PC-9 (cell line): ENCODE measurements at regions not wholly inside any gene's neighbourhood (a gene's known extent, or its start where the extent isn't known, plus 50 kb on each side); places are given as distances from the start of the nearest gene placed in this dataset.

Experiments used
- BruUV-seq: library from RNA; stranded (reverse); fragments of 400-500 nt; replicated peaks from 2 replicates; lab custom pipeline; 2021; lab: Mats Ljungman, UMichigan
- CTCF ChIA-PET: fragments of 300-600 bp; sonication (Branson Sonifier 250); formaldehyde crosslinking; loops from one replicate; lab custom pipeline; 2022; ENCODE audit warnings: antibody characterized with exemption; lab: Charles Lee
- POLR2A ChIA-PET: fragments of 300-600 bp; sonication (Branson Sonifier 250); formaldehyde crosslinking; loops from one replicate; lab custom pipeline; 2022; ENCODE audit warnings: antibody characterized with exemption; ENCODE audit not compliant: unreplicated experiment; lab: Charles Lee
- DNase-seq, 2 experiments: peaks; one replicate each; pipeline versions ENCODE4 v3.0.0 to v3.0.0-alpha.2; 2015 to 2022; ENCODE audit warnings: mixed read lengths in 1 of 2
- H2AFZ ChIP-seq: fragments of 200-600 bp; sonication (generic); 2 replicates; pipeline ENCODE4 v1.8.1; 2017; ENCODE audit warnings: antibody characterized with exemption
- H3F3A ChIP-seq: fragments of 200-600 bp; sonication (generic); 2 replicates; pipeline ENCODE4 v1.8.1; 2017; ENCODE audit warnings: antibody characterized with exemption, mild to moderate bottlenecking, low read depth; ENCODE audit not compliant: insufficient read depth
- H3K27ac ChIP-seq: fragments of 200-600 bp; sonication (generic); 2 replicates; pipeline ENCODE4 v1.6.1; 2016; ENCODE audit warnings: mixed run types
- H3K27me3 ChIP-seq: fragments of 200-600 bp; sonication (generic); 2 replicates; pipeline ENCODE4 v1.6.1; 2016; ENCODE audit warnings: low read depth, mixed run types; ENCODE audit not compliant: insufficient read depth
- H3K36me3 ChIP-seq: fragments of 200-600 bp; sonication (generic); 2 replicates; pipeline ENCODE4 v1.6.1; 2016; ENCODE audit warnings: low read depth, mixed run types
- H3K4me1 ChIP-seq: fragments of 200-600 bp; sonication (generic); replicated peaks from 2 replicates; pipeline ENCODE4 v1.6.1; 2016; ENCODE audit warnings: mixed run types; ENCODE audit not compliant: insufficient read depth
- H3K4me2 ChIP-seq: fragments of 200-600 bp; sonication (generic); 2 replicates; pipeline ENCODE4 v1.6.1; 2017; ENCODE audit warnings: mixed run types
- H3K4me3 ChIP-seq: fragments of 200-600 bp; sonication (generic); 2 replicates; pipeline ENCODE4 v1.6.1; 2016; ENCODE audit warnings: mixed run types
- H3K79me2 ChIP-seq: fragments of 200-600 bp; sonication (generic); 2 replicates; pipeline ENCODE4 v1.6.1; 2017; ENCODE audit warnings: low read depth, mixed run types
- H3K9me2 ChIP-seq: fragments of 200-600 bp; sonication (generic); 2 replicates; pipeline ENCODE4 v1.8.1; 2017; ENCODE audit warnings: mild to moderate bottlenecking; ENCODE audit not compliant: insufficient read depth
- H3K9me3 ChIP-seq: fragments of 200-600 bp; sonication (generic); 2 replicates; pipeline ENCODE4 v1.8.1; 2016; ENCODE audit warnings: low read depth; ENCODE audit not compliant: insufficient read depth
- H4K20me1 ChIP-seq: fragments of 200-600 bp; sonication (generic); 2 replicates; pipeline ENCODE4 v1.8.1; 2017; ENCODE audit not compliant: insufficient read depth
- EZH2 ChIP-seq: fragments of 200-600 bp; sonication (generic); IDR thresholded peaks from 2 replicates; pipeline ENCODE4 v1.8.0; 2017; ENCODE audit warnings: antibody characterized with exemption, low read depth
- intact Hi-C: fragments of 100-400 bp; cut with micrococcal nuclease; formaldehyde crosslinking; loops from one replicate; pipeline ENCODE4 v1.10.0; 2022; ENCODE audit not compliant: unreplicated experiment
- TF ChIP-seq, protein P1 (sequence below): fragments of 200-600 bp; sonication (generic); conservative IDR thresholded peaks from 2 replicates; pipeline ENCODE4 v1.6.1; 2017; ENCODE audit warnings: mixed run types, antibody characterized with exemption, mild to moderate bottlenecking, moderate library complexity

DNA sequence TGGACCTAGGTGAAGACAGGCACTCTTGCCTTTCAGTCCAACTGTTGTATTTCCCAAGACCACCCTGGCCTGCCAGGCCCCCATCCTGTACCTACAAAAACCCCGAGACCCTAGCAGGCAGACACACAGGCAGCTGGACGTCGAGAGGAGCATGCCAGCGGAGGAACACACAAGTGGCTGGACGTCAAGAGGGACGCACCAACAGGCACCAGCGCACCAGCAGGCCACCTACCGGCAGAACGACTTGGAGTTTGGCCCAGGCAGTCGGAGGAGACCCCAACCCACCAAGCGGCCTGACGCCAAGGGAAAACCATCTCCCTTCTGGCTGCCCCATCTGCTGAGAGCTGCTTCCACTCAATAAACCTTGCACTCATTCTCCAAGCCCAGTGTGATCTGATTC is 1883.4 kb upstream of the RAG2 start:
- peak in 1 of 2 experiments; percentile 26 for DNase-seq
- ChIA-PET POLR2A (no interaction called here), CTCF (no interaction called here)
- no peaks in the 10 kb centered on the region for H3K9me2 ChIP-seq
- no peak overlapping the region for H2AFZ ChIP-seq
- H3K36me3 ChIP-seq = no peaks in the 10 kb centered on the region
- no peaks in the 10 kb centered on the region for H3K4me1 ChIP-seq
- no peaks in the 10 kb centered on the region for H3K9me3 ChIP-seq
- H3K27ac ChIP-seq = no peak overlapping the region
- TF ChIP-seq EZH2 = no peak
- TF ChIP-seq, protein P1, sequence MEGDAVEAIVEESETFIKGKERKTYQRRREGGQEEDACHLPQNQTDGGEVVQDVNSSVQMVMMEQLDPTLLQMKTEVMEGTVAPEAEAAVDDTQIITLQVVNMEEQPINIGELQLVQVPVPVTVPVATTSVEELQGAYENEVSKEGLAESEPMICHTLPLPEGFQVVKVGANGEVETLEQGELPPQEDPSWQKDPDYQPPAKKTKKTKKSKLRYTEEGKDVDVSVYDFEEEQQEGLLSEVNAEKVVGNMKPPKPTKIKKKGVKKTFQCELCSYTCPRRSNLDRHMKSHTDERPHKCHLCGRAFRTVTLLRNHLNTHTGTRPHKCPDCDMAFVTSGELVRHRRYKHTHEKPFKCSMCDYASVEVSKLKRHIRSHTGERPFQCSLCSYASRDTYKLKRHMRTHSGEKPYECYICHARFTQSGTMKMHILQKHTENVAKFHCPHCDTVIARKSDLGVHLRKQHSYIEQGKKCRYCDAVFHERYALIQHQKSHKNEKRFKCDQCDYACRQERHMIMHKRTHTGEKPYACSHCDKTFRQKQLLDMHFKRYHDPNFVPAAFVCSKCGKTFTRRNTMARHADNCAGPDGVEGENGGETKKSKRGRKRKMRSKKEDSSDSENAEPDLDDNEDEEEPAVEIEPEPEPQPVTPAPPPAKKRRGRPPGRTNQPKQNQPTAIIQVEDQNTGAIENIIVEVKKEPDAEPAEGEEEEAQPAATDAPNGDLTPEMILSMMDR = no peak
- BruUV-seq = no TSS peak
- intact Hi-C loops = no loop called here
- no peak overlapping the region for H3K4me3 ChIP-seq
- H4K20me1 ChIP-seq = no peaks in the 10 kb centered on the region
- no peaks in the 10 kb centered on the region for H3F3A ChIP-seq
- no peaks in the 10 kb centered on the region for H3K27me3 ChIP-seq
- H3K4me2 ChIP-seq = no peak overlapping the region
- no peaks in the 10 kb centered on the region for H3K79me2 ChIP-seq

DNA sequence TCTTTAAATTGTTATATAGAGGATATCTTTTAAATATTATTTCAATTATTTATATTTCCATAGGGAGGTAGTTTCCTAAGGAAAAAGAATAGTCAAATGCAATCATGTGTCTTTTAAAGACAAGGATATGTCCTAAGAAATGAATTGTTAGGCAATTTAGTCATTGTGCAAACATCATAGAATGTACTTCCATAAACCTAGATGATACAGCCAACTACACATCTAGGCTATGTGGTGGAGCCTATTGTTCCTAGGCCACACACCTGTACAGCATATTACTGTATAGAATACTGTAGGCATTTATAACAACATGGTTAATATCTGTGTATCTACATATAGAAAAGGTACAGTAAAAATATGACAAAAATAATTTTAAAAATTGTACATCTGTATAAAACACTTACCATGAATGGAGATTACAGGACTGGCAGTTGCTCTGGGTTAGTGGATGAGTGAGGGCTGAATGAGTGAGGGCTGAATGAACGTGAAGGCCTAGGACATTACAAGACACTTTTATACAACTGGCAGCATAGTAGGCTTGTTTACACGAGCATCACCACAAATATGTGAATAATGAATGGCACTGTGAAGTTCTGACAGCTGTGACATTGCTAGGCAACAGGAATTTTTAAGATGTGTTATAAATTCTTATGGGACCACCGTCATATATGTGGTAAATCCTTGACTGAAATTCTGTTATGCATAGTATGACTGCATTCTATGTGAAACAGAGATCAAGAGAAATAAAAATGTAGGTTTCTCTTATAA is 1879.0 kb upstream of the RAG2 start:
- no peaks in the 10 kb centered on the region for H4K20me1 ChIP-seq
- no TSS peak for BruUV-seq
- CTCF ChIA-PET = no interaction called here
- peak in 1 of 2 experiments; percentile 29 for DNase-seq
- no peaks in the 10 kb centered on the region for H3K27me3 ChIP-seq
- intact Hi-C loops = no loop called here
- no peak overlapping the region for H3K27ac ChIP-seq
- TF ChIP-seq, protein P1 = no peak
- TF ChIP-seq EZH2 = no peak
- no peaks in the 10 kb centered on the region for H3K79me2 ChIP-seq
- H3K4me2 ChIP-seq = no peak overlapping the region
- no peak overlapping the region for H3K4me3 ChIP-seq
- no peaks in the 10 kb centered on the region for H3F3A ChIP-seq
- no peak overlapping the region for H2AFZ ChIP-seq
- H3K9me2 ChIP-seq = no peaks in the 10 kb centered on the region
- no peaks in the 10 kb centered on the region for H3K9me3 ChIP-seq
- POLR2A ChIA-PET = no interaction called here
- H3K4me1 ChIP-seq = no peaks in the 10 kb centered on the region
- no peaks in the 10 kb centered on the region for H3K36me3 ChIP-seq

DNA sequence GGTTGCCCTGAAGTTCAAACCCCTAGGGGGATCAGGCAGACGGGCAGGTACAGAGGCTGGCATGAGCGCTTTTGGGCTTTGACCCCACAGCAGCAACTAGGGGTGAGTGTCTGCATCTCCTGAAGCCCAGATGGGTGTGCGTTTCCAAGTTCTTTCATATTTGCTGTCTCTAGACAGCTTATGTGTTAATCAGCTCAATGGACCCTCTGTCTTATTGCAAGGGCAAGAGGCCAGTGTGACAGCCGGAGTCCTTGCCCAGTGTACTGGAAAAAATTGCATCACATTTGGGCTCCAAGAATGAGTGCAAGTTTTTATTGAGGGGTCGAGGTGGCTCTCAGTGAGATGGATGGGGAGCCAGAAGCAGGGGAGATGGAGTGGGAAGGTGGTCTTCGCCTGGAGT is 1863.7 kb upstream of the RAG2 start:
- H3K27ac ChIP-seq = no peak overlapping the region
- H3K4me1 ChIP-seq = peaks cover 10% of the 10 kb centered on the region; the same call in 1 of the 2 replicates

More for the DNA sequence above, 1863.7 kb upstream of the RAG2 start:
- Histone ChIP-seq H4K20me1 (no peaks in the 10 kb centered on the region), H3K36me3 (no peaks in the 10 kb centered on the region), H3K79me2 (no peaks in the 10 kb centered on the region), H2AFZ (no peak overlapping the region), H3K27me3 (no peaks in the 10 kb centered on the region), H3K9me3 (no peaks in the 10 kb centered on the region), H3K9me2 (no peaks in the 10 kb centered on the region; the same call in 1 of the 2 replicates), H3K4me2 (no peak overlapping the region), H3K4me3 (no peak overlapping the region), H3F3A (peaks cover under 1% of the 10 kb centered on the region; the same call in 1 of the 2 replicates)
- intact Hi-C loops = no loop called here
- ChIA-PET POLR2A (interaction anchor here (0.6 kb wide), 2 partner anchors 26 to 187 kb away, joined by 3 read pairs; no protein-coding TSS in a partner anchor), CTCF (no interaction called here)
- TF ChIP-seq EZH2 = no peak
- TF ChIP-seq, protein P1 = no peak
- no peak for DNase-seq
- BruUV-seq = no TSS peak
